Astrocyte (in vitro differentiated cells and primary cell): ENCODE measurements at regions not wholly inside any gene's neighbourhood (a gene's known extent, or its start where the extent isn't known, plus 50 kb on each side); places are given as distances from the start of the nearest gene placed in this dataset.

Experiments
- DNase-seq: peaks from one replicate; pipeline ENCODE4 v3.0.0-alpha.2; 2010; ENCODE audit warnings: low read depth
- FAIRE-seq: peaks from 2 replicates; lab custom pipeline; 2011; peaks lifted over from hg19 to GRCh38; lab: Jason Lieb, UNC
- H2AFZ ChIP-seq: 2 replicates; pipeline ENCODE4 v1.6.0; 2012; ENCODE audit warnings: low read depth, low read length, inconsistent platforms
- H3K27ac ChIP-seq: 2 replicates; pipeline ENCODE4 v1.5.1; 2011; ENCODE audit warnings: low read depth, low read length, inconsistent platforms
- H3K27me3 ChIP-seq: 2 replicates; pipeline ENCODE4 v1.6.0; 2011; ENCODE audit warnings: low read length, inconsistent platforms; ENCODE audit not compliant: insufficient read depth
- H3K36me3 ChIP-seq: 2 replicates; pipeline ENCODE4 v1.5.1; 2011; ENCODE audit warnings: low read length, inconsistent platforms; ENCODE audit not compliant: insufficient read depth
- H3K4me1 ChIP-seq: 2 replicates; pipeline ENCODE4 v1.5.1; 2011; ENCODE audit warnings: low read length, inconsistent platforms; ENCODE audit not compliant: insufficient read depth
- H3K4me2 ChIP-seq: 2 replicates; pipeline ENCODE4 v1.6.0; 2012; ENCODE audit warnings: low read length, inconsistent platforms
- H3K4me3 ChIP-seq: 2 replicates; pipeline ENCODE4 v1.5.1; 2011; ENCODE audit warnings: low read depth, mild to moderate bottlenecking, low read length, inconsistent platforms; ENCODE audit not compliant: insufficient read depth
- H3K79me2 ChIP-seq: 2 replicates; pipeline ENCODE4 v1.6.0; 2012; ENCODE audit warnings: mild to moderate bottlenecking, low read length, inconsistent platforms; ENCODE audit not compliant: insufficient read depth
- H3K9ac ChIP-seq: 2 replicates; pipeline ENCODE4 v1.6.0; 2012; ENCODE audit warnings: mild to moderate bottlenecking, low read length, inconsistent platforms
- H3K9me3 ChIP-seq: 2 replicates; pipeline ENCODE4 v1.5.1; 2012; ENCODE audit warnings: low read depth, mild to moderate bottlenecking, low read length, inconsistent platforms; ENCODE audit not compliant: insufficient read depth
- H4K20me1 ChIP-seq: 2 replicates; pipeline ENCODE4 v1.6.0; 2012; ENCODE audit warnings: low read length, inconsistent platforms; ENCODE audit not compliant: insufficient read depth
- H3K27ac Mint-ChIP-seq: one replicate; pipeline ENCODE4 v1.8.0; 2021; ENCODE audit warnings: mild to moderate bottlenecking, mixed read lengths; ENCODE audit not compliant: unreplicated experiment
- H3K27me3 Mint-ChIP-seq: one replicate; pipeline ENCODE4 v1.8.0; 2021; ENCODE audit warnings: low read depth, mixed read lengths; ENCODE audit not compliant: unreplicated experiment
- H3K36me3 Mint-ChIP-seq: one replicate; pipeline ENCODE4 v1.8.0; 2021; ENCODE audit warnings: low read depth, mixed read lengths; ENCODE audit not compliant: unreplicated experiment
- H3K4me1 Mint-ChIP-seq: one replicate; pipeline ENCODE4 v1.8.0; 2021; ENCODE audit warnings: low read depth, mixed read lengths; ENCODE audit not compliant: unreplicated experiment
- H3K4me3 Mint-ChIP-seq: one replicate; pipeline ENCODE4 v1.8.0; 2021; ENCODE audit warnings: mild to moderate bottlenecking, moderate library complexity, mixed read lengths; ENCODE audit not compliant: unreplicated experiment
- H3K9me3 Mint-ChIP-seq: one replicate; pipeline ENCODE4 v1.8.0; 2021; ENCODE audit warnings: mild to moderate bottlenecking, mixed read lengths; ENCODE audit not compliant: unreplicated experiment
- CTCF ChIP-seq: IDR thresholded peaks from 2 replicates; pipeline ENCODE4 v1.5.1; 2011; ENCODE audit warnings: low read depth, mild to moderate bottlenecking, inconsistent platforms, low read length, moderate library complexity; ENCODE audit not compliant: insufficient read depth
- EZH2 ChIP-seq: IDR thresholded peaks from 2 replicates; pipeline ENCODE4 v1.6.1; 2012; ENCODE audit warnings: mild to moderate bottlenecking, low read length, inconsistent platforms; ENCODE audit not compliant: insufficient read depth

- H4K20me1 ChIP-seq: no peaks in the 10 kb centered on the region
- no peak for DNase-seq
- H3K9me3 Mint-ChIP-seq: peaks cover 5% of the 10 kb centered on the region
- peaks cover 1% of the 10 kb centered on the region for H3K27me3 Mint-ChIP-seq
- no peaks in the 10 kb centered on the region for H3K9me3 ChIP-seq
- no peaks in the 10 kb centered on the region for H3K36me3 ChIP-seq
- H3K4me2 ChIP-seq: no peak overlapping the region
- no peaks in the 10 kb centered on the region for H3K36me3 Mint-ChIP-seq
- no peak overlapping the region for H3K27ac Mint-ChIP-seq
- H3K79me2 ChIP-seq: no peaks in the 10 kb centered on the region
- no peak overlapping the region for H3K9ac ChIP-seq
- no peaks in the 10 kb centered on the region for H3K27me3 ChIP-seq
- no peaks in the 10 kb centered on the region for H3K4me1 Mint-ChIP-seq
- no peaks in the 10 kb centered on the region for H3K4me1 ChIP-seq
- no peak for TF ChIP-seq CTCF
- TF ChIP-seq EZH2: no peak
- H3K4me3 Mint-ChIP-seq: no peak overlapping the region
- no peak overlapping the region for H3K4me3 ChIP-seq
- FAIRE-seq: no peak
- no peak overlapping the region for H3K27ac ChIP-seq
- no peak overlapping the region for H2AFZ ChIP-seq
These were observed 133.0 kb upstream of the HDDC2 start for GRCh38 chr6:125434760-125435159.

- Mint-ChIP-seq H3K9me3 (peaks cover 5% of the 10 kb centered on the region), H3K4me1 (no peaks in the 10 kb centered on the region), H3K27ac (no peak overlapping the region), H3K27me3 (no peaks in the 10 kb centered on the region), H3K4me3 (no peak overlapping the region), H3K36me3 (no peaks in the 10 kb centered on the region)
- DNase-seq: no peak
- no peak overlapping the region for H3K27ac ChIP-seq
- TF ChIP-seq EZH2 (no peak), CTCF (no peak)
- no peak overlapping the region for H3K4me2 ChIP-seq
- H3K4me3 ChIP-seq: no peak overlapping the region
- H3K27me3 ChIP-seq: no peaks in the 10 kb centered on the region
- H4K20me1 ChIP-seq: no peaks in the 10 kb centered on the region
- no peak overlapping the region for H3K9ac ChIP-seq
- no peaks in the 10 kb centered on the region for H3K79me2 ChIP-seq
- H3K4me1 ChIP-seq: no peaks in the 10 kb centered on the region
- H3K36me3 ChIP-seq: no peaks in the 10 kb centered on the region
- no peak for FAIRE-seq
- no peaks in the 10 kb centered on the region for H3K9me3 ChIP-seq
- H2AFZ ChIP-seq: no peak overlapping the region
These were observed 137.7 kb upstream of the HDDC2 start for GRCh38 chr6:125439512-125439911.

- no peak overlapping the region for H3K9ac ChIP-seq
- H3K4me1 ChIP-seq: no peaks in the 10 kb centered on the region
- no peak for TF ChIP-seq CTCF
- TF ChIP-seq EZH2: no peak
- no peaks in the 10 kb centered on the region for H3K36me3 ChIP-seq
- FAIRE-seq: no peak
- no peaks in the 10 kb centered on the region for H4K20me1 ChIP-seq
- no peak overlapping the region for H3K27ac ChIP-seq
- H3K9me3 Mint-ChIP-seq: no peaks in the 10 kb centered on the region
- no peak overlapping the region for H2AFZ ChIP-seq
- peak overlapping the region; percentile 50 for H3K27ac Mint-ChIP-seq
- peaks cover 7% of the 10 kb centered on the region for H3K4me1 Mint-ChIP-seq
- H3K27me3 ChIP-seq: no peaks in the 10 kb centered on the region
- H3K79me2 ChIP-seq: no peaks in the 10 kb centered on the region
- H3K4me3 Mint-ChIP-seq: no peak overlapping the region
- peaks cover 8% of the 10 kb centered on the region for H3K27me3 Mint-ChIP-seq
- DNase-seq: no peak
- no peak overlapping the region for H3K4me2 ChIP-seq
- no peaks in the 10 kb centered on the region for H3K36me3 Mint-ChIP-seq
- no peak overlapping the region for H3K4me3 ChIP-seq
- no peaks in the 10 kb centered on the region for H3K9me3 ChIP-seq
These were observed 142.5 kb upstream of the HDDC2 start for GRCh38 chr6:125444006-125444923.
